Adrenal gland (tissue), 9 donors: ENCODE measurements at regions not wholly inside any gene's neighbourhood (a gene's known extent, or its start where the extent isn't known, plus 50 kb on each side); places are given as distances from the start of the nearest gene placed in this dataset.
A peak's percentile ranks its signal among the peaks of the same experiment; 100 is the strongest.

Experiments used
- DNase-seq, 7 donors: peaks; one replicate each; pipeline ENCODE4 v3.0.0-alpha.2; 2019 to 2020
- H3K27ac ChIP-seq, 5 donors: fragments of 200-600 bp; sonication (generic) in 4 of 5; 1 replicate in 3 of 5; 2 replicates in 2 of 5; pipeline versions ENCODE4 v1.5.1 to v1.8.0; 2016 to 2020; ENCODE audit warnings: mild to moderate bottlenecking in 1 of 5
- H3K27me3 ChIP-seq: fragments of 200-600 bp; 2 replicates; pipeline ENCODE4 v1.8.0; 2021
- H3K36me3 ChIP-seq, 2 donors: fragments of 200-600 bp; replicated peaks in 1 of 2; 1 replicate in 1 of 2; 2 replicates in 1 of 2; pipeline versions ENCODE4 v1.5.1 to v1.8.0; 2018 to 2022
- H3K4me1 ChIP-seq, 2 donors: fragments of 200-600 bp; replicated peaks in 1 of 2; 1 replicate in 1 of 2; 2 replicates in 1 of 2; pipeline versions ENCODE4 v1.5.1 to v1.8.0; 2018 to 2021
- H3K4me3 ChIP-seq, 4 donors: fragments of 200-600 bp; sonication (generic) in 3 of 4; one replicate each; pipeline ENCODE4 v1.5.1; 2016 to 2018
- H3K9me3 ChIP-seq, 3 donors: fragments of 200-600 bp; sonication (generic) in 1 of 3; replicated peaks in 1 of 3; 1 replicate in 2 of 3; 2 replicates in 1 of 3; pipeline versions ENCODE4 v1.5.1 to v1.8.0; 2016 to 2021
- POLR2A ChIP-seq, 2 donors: fragments of 450-650 bp; IDR thresholded peaks; one replicate each; pipeline ENCODE4 v1.6.1; 2017; ENCODE audit warnings: antibody characterized with exemption in 2 of 2, mild to moderate bottlenecking in 2 of 2, moderate library complexity in 1 of 2
- WGBS, 4 donors: extraction: QIAGEN DNeasy Blood & Tissue Kit in 2 of 4; methylation state at CpG; one replicate each; pipeline versions ENCODE4 v1.1.5 to v1.1.7; 2013 to 2017; 5-methylcytosine and 5-hydroxymethylcytosine counted together
- intact Hi-C, 2 donors: fragments of 100-400 bp; cut with DNase I; formaldehyde crosslinking; loops; one replicate each; pipeline versions ENCODE4 v1.14.1 to v1.15.0; 2022 to 2023
- TF ChIP-seq, protein P1 (sequence below), 6 experiments: fragments of 450-650 bp in 4 of 6; fragments of 200-600 bp in 2 of 6; sonication (generic) in 1 of 6; IDR thresholded peaks; 1 replicate in 5 of 6; 2 replicates in 1 of 6; pipeline versions ENCODE4 v1.5.1 to v1.8.0; 2016 to 2021; ENCODE audit warnings: antibody characterized with exemption in 6 of 6, mild to moderate bottlenecking in 2 of 6, moderate library complexity in 1 of 6
- donor health status: healthy with polysubstance abuse.
- donor health status: Bipolar disorder and iron deficiency.
- donor health status: DM: yes; HTN: yes; CAD: no.
- donor health status: DM: no; HTN: no; CAD: no.
- donor health status: DM: no; HTN: no; CAD: no.

- no peaks in the 10 kb centered on the region for H3K9me3 ChIP-seq
- no peaks in the 10 kb centered on the region for H3K36me3 ChIP-seq
- no peak for TF ChIP-seq POLR2A (IDR thresholded peaks at IDR 0.05)
- peaks cover 4% of the 10 kb centered on the region for H3K27me3 ChIP-seq
- H3K4me1 ChIP-seq, result no peaks in the 10 kb centered on the region
- no peak overlapping the region for H3K27ac ChIP-seq
- intact Hi-C loops, result no loop called here
- no peak overlapping the region for H3K4me3 ChIP-seq
- DNase-seq, result no peak
Measured at GRCh38 chr9:73076970-73077369, 74.7 kb upstream of the ANXA1 start.

GRCh38 chr9:73074176-73074708 is 77.4 kb upstream of the ANXA1 start:
- H3K36me3 ChIP-seq, result no peaks in the 10 kb centered on the region
- no peak overlapping the region for H3K4me3 ChIP-seq
- H3K4me1 ChIP-seq, result no peaks in the 10 kb centered on the region
- WGBS, 4 donors, result 50 to 58% (median 54%) methylated on average over 2 of the region's 2 CpGs
- TF ChIP-seq POLR2A (IDR thresholded peaks at IDR 0.05), result no peak
- TF ChIP-seq, protein P1, sequence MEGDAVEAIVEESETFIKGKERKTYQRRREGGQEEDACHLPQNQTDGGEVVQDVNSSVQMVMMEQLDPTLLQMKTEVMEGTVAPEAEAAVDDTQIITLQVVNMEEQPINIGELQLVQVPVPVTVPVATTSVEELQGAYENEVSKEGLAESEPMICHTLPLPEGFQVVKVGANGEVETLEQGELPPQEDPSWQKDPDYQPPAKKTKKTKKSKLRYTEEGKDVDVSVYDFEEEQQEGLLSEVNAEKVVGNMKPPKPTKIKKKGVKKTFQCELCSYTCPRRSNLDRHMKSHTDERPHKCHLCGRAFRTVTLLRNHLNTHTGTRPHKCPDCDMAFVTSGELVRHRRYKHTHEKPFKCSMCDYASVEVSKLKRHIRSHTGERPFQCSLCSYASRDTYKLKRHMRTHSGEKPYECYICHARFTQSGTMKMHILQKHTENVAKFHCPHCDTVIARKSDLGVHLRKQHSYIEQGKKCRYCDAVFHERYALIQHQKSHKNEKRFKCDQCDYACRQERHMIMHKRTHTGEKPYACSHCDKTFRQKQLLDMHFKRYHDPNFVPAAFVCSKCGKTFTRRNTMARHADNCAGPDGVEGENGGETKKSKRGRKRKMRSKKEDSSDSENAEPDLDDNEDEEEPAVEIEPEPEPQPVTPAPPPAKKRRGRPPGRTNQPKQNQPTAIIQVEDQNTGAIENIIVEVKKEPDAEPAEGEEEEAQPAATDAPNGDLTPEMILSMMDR (IDR thresholded peaks at IDR 0.05), result no peak
- intact Hi-C loops, result no loop called here
- peak overlapping the region in 2 of 5 donors; percentile 23 to 52 for H3K27ac ChIP-seq
- peaks cover 8% of the 10 kb centered on the region for H3K27me3 ChIP-seq
- DNase-seq, result no peak
- H3K9me3 ChIP-seq, result no peaks in the 10 kb centered on the region

DNA sequence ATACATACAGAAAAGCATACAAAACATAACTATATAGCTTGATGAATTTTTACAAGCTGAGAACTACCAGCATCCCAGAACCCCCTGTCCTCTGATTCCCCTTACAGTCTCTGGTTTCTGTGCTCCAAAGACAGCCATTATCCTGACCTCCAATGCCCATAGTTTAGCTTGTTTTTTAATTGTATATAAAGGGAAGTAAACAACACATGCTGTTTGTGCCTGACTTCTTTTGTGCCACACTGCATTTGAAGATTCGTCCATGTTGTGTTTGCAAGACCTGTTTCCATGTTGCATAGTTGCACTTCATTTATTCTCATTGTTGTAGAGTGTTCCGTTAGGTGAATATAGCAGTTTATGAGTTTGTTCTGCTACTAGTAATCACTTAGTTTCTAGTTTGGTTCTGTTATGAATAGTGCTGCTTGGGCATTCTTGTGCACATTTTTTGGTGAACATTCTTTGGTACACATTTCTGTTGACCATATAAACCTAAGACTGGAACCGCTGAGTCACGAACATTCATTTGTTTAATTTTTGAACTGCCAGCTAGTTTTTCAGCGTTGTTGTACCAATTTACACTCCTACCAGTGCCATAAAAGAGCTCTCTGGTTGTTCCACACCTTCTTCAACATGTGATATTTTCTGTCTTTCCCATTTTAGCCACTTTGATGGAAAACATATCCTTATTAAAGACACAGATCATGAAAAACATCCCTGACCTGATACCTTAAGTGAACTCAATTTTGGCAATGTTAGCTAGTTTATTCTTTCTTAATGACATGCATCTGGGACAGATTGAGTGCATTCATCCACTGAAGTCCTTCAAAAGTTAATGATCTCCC is 78.1 kb upstream of the ANXA1 start:
- 82 to 89% (median 85%) methylated on average over 5 of the region's 5 CpGs for whole genome bisulfite sequencing, 4 donors
- H3K9me3 ChIP-seq, result no peaks in the 10 kb centered on the region
- H3K36me3 ChIP-seq, result no peaks in the 10 kb centered on the region
- no peak for DNase-seq
- H3K4me3 ChIP-seq, result no peak overlapping the region
- no peak for TF ChIP-seq POLR2A (IDR thresholded peaks at IDR 0.05)
- TF ChIP-seq, protein P1 (IDR thresholded peaks at IDR 0.05), result no peak
- intact Hi-C loops, result no loop called here
- peak overlapping the region in 2 of 5 donors; percentile 23 to 52 for H3K27ac ChIP-seq
- H3K27me3 ChIP-seq, result peaks cover 8% of the 10 kb centered on the region
- no peaks in the 10 kb centered on the region for H3K4me1 ChIP-seq

DNA sequence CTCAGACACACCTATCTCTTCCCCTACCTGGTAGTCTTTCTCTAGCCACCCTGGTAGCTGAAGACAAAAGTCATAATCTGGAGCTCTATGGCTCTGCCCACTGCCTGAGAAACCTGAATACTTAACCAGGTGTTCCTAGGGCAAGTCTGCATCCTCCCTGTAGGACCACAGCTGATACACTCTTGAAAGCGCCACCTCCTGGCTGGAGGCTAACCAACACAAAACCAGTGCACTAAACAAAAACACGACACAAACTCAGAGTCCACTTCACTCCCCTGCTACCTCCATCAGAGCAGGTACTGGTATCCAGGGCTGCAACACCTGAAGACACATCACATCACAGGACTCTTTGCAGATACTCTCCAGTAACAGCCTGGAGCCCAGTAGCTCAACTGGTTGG is 84.6 kb upstream of the ANXA1 start:
- no peaks in the 10 kb centered on the region for H3K4me1 ChIP-seq
- no peaks in the 10 kb centered on the region for H3K36me3 ChIP-seq
- intact Hi-C loops, result no loop called here
- no peaks in the 10 kb centered on the region for H3K9me3 ChIP-seq
- H3K4me3 ChIP-seq, result no peak overlapping the region
- WGBS, 4 donors, result 86 to 100% (median 93%) methylated on average over 2 of the region's 2 CpGs
- no peak for DNase-seq
- no peak for TF ChIP-seq POLR2A (IDR thresholded peaks at IDR 0.05)
- TF ChIP-seq, protein P1 (IDR thresholded peaks at IDR 0.05), result no peak
- H3K27me3 ChIP-seq, result peaks cover 3% of the 10 kb centered on the region
- no peak overlapping the region for H3K27ac ChIP-seq

- TF ChIP-seq POLR2A (IDR thresholded peaks at IDR 0.05), result no peak
- TF ChIP-seq, protein P1 (IDR thresholded peaks at IDR 0.05), result no peak
- intact Hi-C loops, result no loop called here
- DNase-seq, result no peak
Measured at GRCh38 chr9:73065439-73065838, 86.2 kb upstream of the ANXA1 start.

More at GRCh38 chr9:73065439-73065838, 86.2 kb upstream of the ANXA1 start:
- Histone ChIP-seq H3K4me3 (no peak overlapping the region), H3K4me1 (no peaks in the 10 kb centered on the region), H3K27ac (no peak overlapping the region), H3K36me3 (no peaks in the 10 kb centered on the region), H3K9me3 (no peaks in the 10 kb centered on the region), H3K27me3 (peaks cover 3% of the 10 kb centered on the region)
- WGBS, 4 donors, result 66 to 88% (median 83%) methylated on average over 6 of the region's 6 CpGs
